OCI-LY7 (cell line): ENCODE measurements at regions not wholly inside any gene's neighbourhood (a gene's known extent, or its start where the extent isn't known, plus 50 kb on each side); places are given as distances from the start of the nearest gene placed in this dataset.

Experiments
- EZH2phosphoT487 ChIP-seq: fragments of 200-600 bp; sonication (generic); IDR thresholded peaks from 2 replicates; pipeline ENCODE4 v1.6.1; 2018; ENCODE audit warnings: low read depth, borderline replicate concordance, mild to moderate bottlenecking, mixed run types, antibody characterized with exemption, low read length, moderate library complexity, mixed read lengths
- TF ChIP-seq, protein P1 (sequence below): fragments of 200-600 bp; sonication (generic); conservative IDR thresholded peaks from 2 replicates; pipeline ENCODE4 v1.5.1; 2014; ENCODE audit warnings: mild to moderate bottlenecking, antibody characterized with exemption, low read length, moderate library complexity, mixed read lengths

DNA sequence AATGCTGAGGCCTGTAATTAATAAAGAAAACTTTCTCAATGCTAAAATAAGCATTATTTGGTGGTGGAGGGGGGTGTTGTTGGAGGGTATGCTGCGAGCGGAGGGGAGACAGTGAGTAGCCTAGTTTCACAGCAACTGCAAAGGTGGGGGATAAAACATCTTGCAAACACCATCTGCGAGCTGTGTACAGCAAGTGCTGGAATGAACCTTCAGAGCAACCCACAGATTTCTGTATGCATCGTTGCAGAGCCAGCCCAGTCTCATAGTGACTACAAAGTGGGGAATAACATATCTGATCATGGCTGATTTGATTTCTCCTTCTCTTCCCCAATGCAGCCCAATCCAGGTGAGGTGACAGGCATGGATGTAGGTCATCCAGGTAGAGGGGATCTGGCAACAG is 80.7 kb upstream of the COG2 start:
- TF ChIP-seq, protein P1, sequence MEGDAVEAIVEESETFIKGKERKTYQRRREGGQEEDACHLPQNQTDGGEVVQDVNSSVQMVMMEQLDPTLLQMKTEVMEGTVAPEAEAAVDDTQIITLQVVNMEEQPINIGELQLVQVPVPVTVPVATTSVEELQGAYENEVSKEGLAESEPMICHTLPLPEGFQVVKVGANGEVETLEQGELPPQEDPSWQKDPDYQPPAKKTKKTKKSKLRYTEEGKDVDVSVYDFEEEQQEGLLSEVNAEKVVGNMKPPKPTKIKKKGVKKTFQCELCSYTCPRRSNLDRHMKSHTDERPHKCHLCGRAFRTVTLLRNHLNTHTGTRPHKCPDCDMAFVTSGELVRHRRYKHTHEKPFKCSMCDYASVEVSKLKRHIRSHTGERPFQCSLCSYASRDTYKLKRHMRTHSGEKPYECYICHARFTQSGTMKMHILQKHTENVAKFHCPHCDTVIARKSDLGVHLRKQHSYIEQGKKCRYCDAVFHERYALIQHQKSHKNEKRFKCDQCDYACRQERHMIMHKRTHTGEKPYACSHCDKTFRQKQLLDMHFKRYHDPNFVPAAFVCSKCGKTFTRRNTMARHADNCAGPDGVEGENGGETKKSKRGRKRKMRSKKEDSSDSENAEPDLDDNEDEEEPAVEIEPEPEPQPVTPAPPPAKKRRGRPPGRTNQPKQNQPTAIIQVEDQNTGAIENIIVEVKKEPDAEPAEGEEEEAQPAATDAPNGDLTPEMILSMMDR: no peak
- no peak for TF ChIP-seq EZH2phosphoT487
